SH-SY5Y (cell line): ENCODE measurements at regions not wholly inside any gene's neighbourhood (a gene's known extent, or its start where the extent isn't known, plus 50 kb on each side); places are given as distances from the start of the nearest gene placed in this dataset.

Experiments used
- GATA2 ChIP-seq: IDR thresholded peaks from 2 replicates; pipeline ENCODE4 v1.6.1; 2011; ENCODE audit warnings: mild to moderate bottlenecking, low read depth, low read length
- GATA3 ChIP-seq: IDR thresholded peaks from 2 replicates; pipeline ENCODE4 v1.6.1; 2011; ENCODE audit warnings: low read depth, mild to moderate bottlenecking, low read length, moderate library complexity

DNA sequence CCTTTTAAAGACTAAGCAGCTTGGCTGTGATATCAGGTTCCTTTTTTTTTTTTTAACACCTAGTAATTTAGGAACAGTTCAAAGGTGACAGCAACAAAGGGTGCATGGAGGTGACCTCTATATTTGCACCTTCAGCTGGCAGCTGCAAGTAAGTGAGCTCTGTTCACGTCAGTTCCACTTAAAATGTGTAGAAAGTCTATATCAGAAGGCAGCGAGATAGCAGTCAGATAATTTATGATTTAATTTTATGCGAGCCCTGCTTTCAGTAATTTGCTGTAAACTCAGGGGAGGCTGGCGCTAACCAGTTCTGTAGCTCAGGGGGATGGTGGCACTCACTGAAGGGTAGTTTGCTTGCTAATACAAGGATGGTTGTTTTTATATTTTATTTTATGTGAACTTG is 602.8 kb upstream of the MMS22L start:
- TF ChIP-seq GATA2 (peak; percentile 95), GATA3 (peak; percentile 90)
